H9 (cell line): ENCODE measurements at regions not wholly inside any gene's neighbourhood (a gene's known extent, or its start where the extent isn't known, plus 50 kb on each side); places are given as distances from the start of the nearest gene placed in this dataset.

Experiments
- DNase-seq: peaks from one replicate; pipeline ENCODE4 v3.0.0-alpha.2; 2017
- H2AFZ ChIP-seq: one replicate; pipeline ENCODE4 v1.6.1; 2013; ENCODE audit warnings: mild to moderate bottlenecking, low read length, control low read depth, moderate library complexity
- H2AK5ac ChIP-seq: 2 replicates; pipeline ENCODE4 v1.6.1; 2013; ENCODE audit warnings: low read length, control low read depth, mixed read lengths; ENCODE audit not compliant: insufficient read length
- H2BK120ac ChIP-seq: one replicate; pipeline ENCODE4 v1.6.1; 2013; ENCODE audit warnings: low read depth, mild to moderate bottlenecking, low read length, control low read depth, inconsistent platforms; ENCODE audit not compliant: poor library complexity, severe bottlenecking
- H2BK12ac ChIP-seq: 2 replicates; pipeline ENCODE4 v1.6.1; 2013; ENCODE audit warnings: low read length, control low read depth, mixed read lengths, low read depth; ENCODE audit not compliant: insufficient read length
- H2BK15ac ChIP-seq: 2 replicates; pipeline ENCODE4 v1.6.1; 2013; ENCODE audit warnings: low read depth, low read length, control low read depth
- H2BK20ac ChIP-seq: one replicate; pipeline ENCODE4 v1.6.1; 2013; ENCODE audit warnings: low read depth, mild to moderate bottlenecking, low read length, control low read depth, inconsistent platforms; ENCODE audit not compliant: poor library complexity, severe bottlenecking
- H2BK5ac ChIP-seq: 2 replicates; pipeline ENCODE4 v1.6.1; 2013; ENCODE audit warnings: low read length, control low read depth, mixed read lengths; ENCODE audit not compliant: insufficient read length
- H3K14ac ChIP-seq: 2 replicates; pipeline ENCODE4 v1.6.1; 2013; ENCODE audit warnings: low read length, control low read depth; ENCODE audit not compliant: insufficient read depth
- H3K18ac ChIP-seq: 2 replicates; pipeline ENCODE4 v1.6.1; 2013; ENCODE audit warnings: low read depth, mild to moderate bottlenecking, mixed read lengths, low read length, control low read depth; ENCODE audit not compliant: insufficient read length
- H3K23ac ChIP-seq: 2 replicates; pipeline ENCODE4 v1.6.1; 2013; ENCODE audit warnings: low read length, control low read depth, mixed read lengths, low read depth; ENCODE audit not compliant: insufficient read length
- H3K23me2 ChIP-seq: 2 replicates; pipeline ENCODE4 v1.6.1; 2013; ENCODE audit warnings: low read depth, mild to moderate bottlenecking, mixed read lengths, low read length, control low read depth; ENCODE audit not compliant: insufficient read length, poor library complexity, severe bottlenecking
- H3K27ac ChIP-seq: 2 replicates; pipeline ENCODE4 v1.5.1; 2013; ENCODE audit warnings: low read length, control low read depth, mixed read lengths, low read depth; ENCODE audit not compliant: insufficient read length
- H3K27me3 ChIP-seq: 2 replicates; pipeline ENCODE4 v1.6.1; 2013; ENCODE audit warnings: low read length, control low read depth, inconsistent platforms; ENCODE audit not compliant: insufficient read depth
- H3K4ac ChIP-seq: 2 replicates; pipeline ENCODE4 v1.6.1; 2013; ENCODE audit warnings: low read depth, mild to moderate bottlenecking, control low read depth, inconsistent platforms, low read length, moderate library complexity
- H3K4me1 ChIP-seq: 2 replicates; pipeline ENCODE4 v1.6.1; 2013; ENCODE audit warnings: low read length, control low read depth, inconsistent platforms; ENCODE audit not compliant: insufficient read depth
- H3K4me2 ChIP-seq: 2 replicates; pipeline ENCODE4 v1.6.1; 2013; ENCODE audit warnings: low read length, control low read depth, mixed read lengths; ENCODE audit not compliant: insufficient read length, insufficient read depth
- H3K56ac ChIP-seq: 2 replicates; pipeline ENCODE4 v1.6.1; 2013; ENCODE audit warnings: low read depth, mild to moderate bottlenecking, mixed read lengths, low read length, control low read depth; ENCODE audit not compliant: insufficient read length
- H3K79me1 ChIP-seq: 2 replicates; pipeline ENCODE4 v1.6.1; 2013; ENCODE audit warnings: low read depth, mild to moderate bottlenecking, moderate library complexity, low read length, control low read depth, inconsistent platforms; ENCODE audit not compliant: insufficient read depth, poor library complexity, severe bottlenecking
- H3K79me2 ChIP-seq: 2 replicates; pipeline ENCODE4 v1.6.1; 2013; ENCODE audit warnings: low read length, control low read depth, inconsistent platforms; ENCODE audit not compliant: insufficient read depth
- H3K9ac ChIP-seq: 2 replicates; pipeline ENCODE4 v1.6.1; 2013; ENCODE audit warnings: low read length, control low read depth, mixed read lengths; ENCODE audit not compliant: insufficient read length; ENCODE audit errors: extremely low read depth
- H3K9me3 ChIP-seq: one replicate; pipeline ENCODE4 v1.6.1; 2013; ENCODE audit warnings: low read depth, low read length, inconsistent platforms; ENCODE audit not compliant: control insufficient read depth
- H3T11ph ChIP-seq: one replicate; pipeline ENCODE4 v1.6.1; 2013; ENCODE audit warnings: mild to moderate bottlenecking, low read length, control low read depth, inconsistent platforms
- H4K20me1 ChIP-seq: one replicate; pipeline ENCODE4 v1.6.1; 2013; ENCODE audit not compliant: control insufficient read depth, insufficient read length, insufficient read depth
- H4K5ac ChIP-seq: 2 replicates; pipeline ENCODE4 v1.6.1; 2013; ENCODE audit warnings: low read depth, mild to moderate bottlenecking, mixed read lengths, low read length, control low read depth; ENCODE audit not compliant: insufficient read length
- H4K8ac ChIP-seq: replicated peaks from 2 replicates; pipeline ENCODE4 v1.6.1; 2013; ENCODE audit warnings: low read length, control low read depth, mixed read lengths, low read depth; ENCODE audit not compliant: insufficient read length
- H4K91ac ChIP-seq: 2 replicates; pipeline ENCODE4 v1.6.1; 2013; ENCODE audit warnings: low read depth, mild to moderate bottlenecking, moderate library complexity, mixed read lengths, low read length, control low read depth; ENCODE audit not compliant: insufficient read length
- H3K27ac Mint-ChIP-seq, 3 experiments: 2 replicates in 2 of 3; 3 replicates in 1 of 3; pipeline ENCODE4 v1.8.0; 2020 to 2021; ENCODE audit warnings: mixed read lengths in 3 of 3, mild to moderate bottlenecking in 1 of 3, moderate library complexity in 1 of 3
- H3K27me3 Mint-ChIP-seq: 2 replicates; pipeline ENCODE4 v1.8.0; 2021; ENCODE audit warnings: low read depth, mild to moderate bottlenecking, moderate library complexity, mixed read lengths
- H3K36me3 Mint-ChIP-seq, 3 experiments: 2 replicates in 2 of 3; 3 replicates in 1 of 3; pipeline ENCODE4 v1.8.0; 2020 to 2021; ENCODE audit warnings: low read depth in 3 of 3, mixed read lengths in 3 of 3; ENCODE audit not compliant: insufficient read depth in 1 of 3
- H3K4me1 Mint-ChIP-seq, 2 experiments: 2 replicates each; pipeline ENCODE4 v1.8.0; 2020; ENCODE audit warnings: mixed read lengths in 2 of 2
- H3K4me3 Mint-ChIP-seq, 2 experiments: 2 replicates in 1 of 2; 3 replicates in 1 of 2; pipeline ENCODE4 v1.8.0; 2020 to 2021; ENCODE audit warnings: mild to moderate bottlenecking in 2 of 2, mixed read lengths in 2 of 2, moderate library complexity in 1 of 2
- H3K9me3 Mint-ChIP-seq, 2 experiments: 2 replicates in 1 of 2; 3 replicates in 1 of 2; pipeline ENCODE4 v1.8.0; 2020; ENCODE audit warnings: mild to moderate bottlenecking in 2 of 2, mixed read lengths in 2 of 2, moderate library complexity in 1 of 2
- WGBS: extraction: QIAGEN DNeasy Blood & Tissue Kit; methylation state at CpG from one replicate; pipeline ENCODE4 v1.1.7; 2013; ENCODE audit warnings: missing lambda C conversion rate, low lambda C conversion rate, mixed read lengths; ENCODE audit not compliant: insufficient read length; ENCODE audit errors: extremely low coverage; 5-methylcytosine and 5-hydroxymethylcytosine counted together
- TF ChIP-seq, protein P1 (sequence below): fragments of 200-600 bp; sonication (generic); conservative IDR thresholded peaks from 3 replicates; pipeline ENCODE4 v1.8.0; 2021; ENCODE audit warnings: antibody characterized with exemption, mild to moderate bottlenecking

DNA sequence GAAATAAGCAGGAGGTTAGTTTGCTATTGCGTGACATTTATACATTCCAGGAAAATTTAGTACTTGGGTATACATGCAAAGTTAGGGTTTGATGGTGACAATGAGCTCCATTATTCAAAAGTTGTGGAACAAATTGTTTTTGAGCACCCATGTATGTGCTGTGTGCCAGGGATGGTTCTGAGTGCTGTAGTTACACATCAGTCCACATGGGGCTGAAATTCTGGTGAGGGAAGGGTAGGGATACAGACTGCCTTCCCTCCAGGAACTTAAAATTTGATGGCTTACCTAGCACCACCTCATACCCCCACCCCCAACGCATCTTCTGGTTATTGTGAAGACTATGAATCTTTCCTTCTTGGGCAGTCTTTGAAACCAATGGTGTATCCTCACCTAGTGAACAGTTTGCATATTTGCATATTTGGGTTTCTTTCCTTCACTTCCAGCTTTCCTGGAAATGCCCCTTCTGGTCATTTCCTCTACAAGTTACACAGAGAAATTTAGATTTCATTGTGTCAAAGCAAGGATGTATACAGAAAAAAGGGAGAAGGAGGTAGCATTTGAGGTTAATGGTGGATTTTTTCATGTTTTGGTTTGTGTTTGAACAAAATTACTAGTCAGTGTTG lies 222.0 kb upstream of the IL12A start:
- no peak overlapping the region for H3K4me2 ChIP-seq
- H3K4me1 Mint-ChIP-seq = peaks cover 32 to 37% of the 10 kb centered on the region in 2 experiments
- H3T11ph ChIP-seq = no peak overlapping the region
- peaks cover 0 to under 1% (median 0%) of the 10 kb centered on the region in 3 experiments; a peak in 3 of 7 replicates for H3K36me3 Mint-ChIP-seq
- H3K23me2 ChIP-seq = peaks cover 19% of the 10 kb centered on the region
- H2AFZ ChIP-seq = no peak overlapping the region
- H3K18ac ChIP-seq = no peak overlapping the region
- no peak overlapping the region for H3K14ac ChIP-seq
- no peak overlapping the region for H4K91ac ChIP-seq
- no peak overlapping the region for H2BK15ac ChIP-seq
- no peaks in the 10 kb centered on the region for H3K9me3 Mint-ChIP-seq
- H3K4ac ChIP-seq = no peak overlapping the region
- H3K79me1 ChIP-seq = no peaks in the 10 kb centered on the region
- no peak overlapping the region for H2BK12ac ChIP-seq
- H3K4me1 ChIP-seq = peaks cover 7% of the 10 kb centered on the region; the same call in 1 of the 2 replicates
- H3K9me3 ChIP-seq = no peaks in the 10 kb centered on the region
- peaks cover 2% of the 10 kb centered on the region for H4K20me1 ChIP-seq
- no peak overlapping the region for H3K9ac ChIP-seq
- no peak overlapping the region for H2AK5ac ChIP-seq
- peak overlapping the region; percentile 39 to 86 for H3K4me3 Mint-ChIP-seq
- H2BK5ac ChIP-seq = no peak overlapping the region
- peaks cover 11% of the 10 kb centered on the region for H3K27me3 Mint-ChIP-seq
- H3K56ac ChIP-seq = no peak overlapping the region
- no peak overlapping the region for H3K23ac ChIP-seq
- DNase-seq = peak; percentile 38
- no CpG with 5 or more reads among the region's 2 CpGs for WGBS
- no peak overlapping the region for H2BK20ac ChIP-seq
- no peak overlapping the region for H4K8ac ChIP-seq
- H4K5ac ChIP-seq = no peak overlapping the region
- no peaks in the 10 kb centered on the region for H3K79me2 ChIP-seq
- H3K27me3 ChIP-seq = no peaks in the 10 kb centered on the region; the same call in 1 of the 2 replicates
- H3K27ac ChIP-seq = no peak overlapping the region
- TF ChIP-seq, protein P1, sequence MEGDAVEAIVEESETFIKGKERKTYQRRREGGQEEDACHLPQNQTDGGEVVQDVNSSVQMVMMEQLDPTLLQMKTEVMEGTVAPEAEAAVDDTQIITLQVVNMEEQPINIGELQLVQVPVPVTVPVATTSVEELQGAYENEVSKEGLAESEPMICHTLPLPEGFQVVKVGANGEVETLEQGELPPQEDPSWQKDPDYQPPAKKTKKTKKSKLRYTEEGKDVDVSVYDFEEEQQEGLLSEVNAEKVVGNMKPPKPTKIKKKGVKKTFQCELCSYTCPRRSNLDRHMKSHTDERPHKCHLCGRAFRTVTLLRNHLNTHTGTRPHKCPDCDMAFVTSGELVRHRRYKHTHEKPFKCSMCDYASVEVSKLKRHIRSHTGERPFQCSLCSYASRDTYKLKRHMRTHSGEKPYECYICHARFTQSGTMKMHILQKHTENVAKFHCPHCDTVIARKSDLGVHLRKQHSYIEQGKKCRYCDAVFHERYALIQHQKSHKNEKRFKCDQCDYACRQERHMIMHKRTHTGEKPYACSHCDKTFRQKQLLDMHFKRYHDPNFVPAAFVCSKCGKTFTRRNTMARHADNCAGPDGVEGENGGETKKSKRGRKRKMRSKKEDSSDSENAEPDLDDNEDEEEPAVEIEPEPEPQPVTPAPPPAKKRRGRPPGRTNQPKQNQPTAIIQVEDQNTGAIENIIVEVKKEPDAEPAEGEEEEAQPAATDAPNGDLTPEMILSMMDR = peak; percentile 66
- no peak overlapping the region for H2BK120ac ChIP-seq
- no peak overlapping the region for H3K27ac Mint-ChIP-seq
